HG02943 (cell line): ENCODE measurements at regions not wholly inside any gene's neighbourhood (a gene's known extent, or its start where the extent isn't known, plus 50 kb on each side); places are given as distances from the start of the nearest gene placed in this dataset.
"Not testable (repeated sequence)": the region's sequence is repeated elsewhere in the genome, so short reads cannot be mapped to it uniquely, and the experiment has no call there.

ENCODE experiments used
- ATAC-seq: cut with Tn5 transposase; IDR thresholded peaks from one replicate; pipeline ENCODE4 v1.9.1; 2021; ENCODE audit warnings: mild to moderate bottlenecking, low read depth, moderate library complexity; ENCODE audit not compliant: unreplicated experiment

GRCh38 chr2:53610260-53610659, 157.3 kb upstream of the CHAC2 start:
- ATAC-seq: no peak

GRCh38 chr2:53609551-53609950, 158.1 kb upstream of the CHAC2 start:
- ATAC-seq: no peak

- ATAC-seq: no peak
Measured at GRCh38 chr2:53608293-53608692, 159.3 kb upstream of the CHAC2 start.

GRCh38 chr2:53600815-53601214, 166.8 kb upstream of the CHAC2 start:
- ATAC-seq: no peak

- ATAC-seq: not testable (repeated sequence)
Measured at GRCh38 chr2:53586733-53587612, 180.6 kb upstream of the CHAC2 start.

GRCh38 chr2:53584986-53585385, 182.6 kb upstream of the CHAC2 start:
- ATAC-seq: no peak

- no peak for ATAC-seq
Measured at GRCh38 chr2:53583583-53583982, 184.0 kb upstream of the CHAC2 start.

- ATAC-seq: no peak
Measured at GRCh38 chr2:53582556-53582955, 185.0 kb upstream of the CHAC2 start.

- no peak for ATAC-seq
Measured at GRCh38 chr2:53576166-53576565, 191.4 kb upstream of the CHAC2 start.

- no peak for ATAC-seq
Measured at GRCh38 chr2:53575721-53576124, 191.9 kb upstream of the CHAC2 start.

- ATAC-seq: no peak
Measured at GRCh38 chr2:53572696-53573095, 194.9 kb upstream of the CHAC2 start.

- no peak for ATAC-seq
Measured at GRCh38 chr2:53569957-53570727, 197.5 kb upstream of the CHAC2 start.

- ATAC-seq: no peak
Measured at GRCh38 chr2:53568469-53568868, 199.1 kb upstream of the CHAC2 start.

GRCh38 chr2:53567073-53567472, 200.5 kb upstream of the CHAC2 start:
- no peak for ATAC-seq

- ATAC-seq: no peak
Measured at GRCh38 chr2:53562407-53562806, 205.2 kb upstream of the CHAC2 start.

- no peak for ATAC-seq
Measured at GRCh38 chr2:53561155-53561554, 206.4 kb upstream of the CHAC2 start.

- no peak for ATAC-seq
Measured at GRCh38 chr2:53559302-53559966, 208.2 kb upstream of the CHAC2 start.

GRCh38 chr2:53558867-53559266, 208.7 kb upstream of the CHAC2 start:
- no peak for ATAC-seq

- ATAC-seq: no peak
Measured at GRCh38 chr2:53549497-53549896, 218.1 kb upstream of the CHAC2 start.

GRCh38 chr2:53545604-53546003, 222.0 kb upstream of the CHAC2 start:
- no peak for ATAC-seq

- ATAC-seq: no peak
Measured at GRCh38 chr2:53544871-53545558, 222.6 kb upstream of the CHAC2 start.
